Kidney (tissue), 13 donors: ENCODE measurements at regions not wholly inside any gene's neighbourhood (a gene's known extent, or its start where the extent isn't known, plus 50 kb on each side); places are given as distances from the start of the nearest gene placed in this dataset.

Experiments used
- DNase-seq, 5 donors: peaks; one replicate each; pipeline ENCODE4 v3.0.0-alpha.2; 2013 to 2020
- FAIRE-seq: peaks from 2 replicates; lab custom pipeline; 2012; peaks lifted over from hg19 to GRCh38; lab: Jason Lieb, UNC
- H3K27ac ChIP-seq, 2 donors: one replicate each; pipeline ENCODE4 v1.7.0; 2013; ENCODE audit warnings: low read depth in 2 of 2, low read length in 2 of 2, inconsistent platforms in 1 of 2
- H3K27me3 ChIP-seq: one replicate; pipeline ENCODE4 v1.7.1; 2013; ENCODE audit warnings: low read length, inconsistent platforms; ENCODE audit not compliant: control insufficient read depth, insufficient read depth
- H3K36me3 ChIP-seq, 3 donors: one replicate each; pipeline versions ENCODE4 v1.7.0 to v1.7.1; 2013; ENCODE audit warnings: low read length in 3 of 3, control low read depth in 1 of 3, inconsistent platforms in 1 of 3; ENCODE audit not compliant: insufficient read depth in 3 of 3, control insufficient read depth in 2 of 3
- H3K4me1 ChIP-seq, 3 donors: one replicate each; pipeline versions ENCODE4 v1.7.0 to v1.7.1; 2013; ENCODE audit warnings: low read length in 3 of 3, inconsistent platforms in 1 of 3, low read depth in 1 of 3; ENCODE audit not compliant: control insufficient read depth in 2 of 3, insufficient read depth in 2 of 3
- H3K4me3 ChIP-seq, 3 donors: one replicate each; pipeline versions ENCODE4 v1.7.0 to v1.8.1; 2013; ENCODE audit warnings: low read length in 3 of 3, control low read depth in 1 of 3, inconsistent platforms in 1 of 3
- H3K9ac ChIP-seq, 3 donors: one replicate each; pipeline versions ENCODE4 v1.7.0 to v1.7.1; 2013; ENCODE audit warnings: low read length in 3 of 3, control low read depth in 1 of 3, inconsistent platforms in 1 of 3
- H3K9me3 ChIP-seq, 3 donors: one replicate each; pipeline versions ENCODE4 v1.7.0 to v1.7.1; 2013; ENCODE audit warnings: low read length in 3 of 3, control low read depth in 1 of 3, inconsistent platforms in 1 of 3; ENCODE audit not compliant: control insufficient read depth in 2 of 3, insufficient read depth in 1 of 3
- CTCF ChIP-seq: IDR thresholded peaks from 3 replicates; pipeline ENCODE4 v1.5.1; 2012; ENCODE audit warnings: mild to moderate bottlenecking, moderate library complexity, borderline replicate concordance; ENCODE audit not compliant: insufficient read depth; ENCODE audit errors: extremely low read depth
- intact Hi-C: fragments of 100-400 bp; cut with DNase I; formaldehyde crosslinking; loops from one replicate; pipeline ENCODE4 v1.11.1; 2022
- donor health status: control.
- donor health status: control.
- donor health status: control.
- donor health status: control.
- donor health status: control.
- donor health status: DM: yes; HTN: yes; CAD: no.
- donor health status: Normal renal cell carcinoma (clear cell type).

GRCh38 chr12:47024463-47024862 is 55.0 kb upstream of the PCED1B start:
- Histone ChIP-seq H3K27me3 (no peaks in the 10 kb centered on the region), H3K27ac (no peak overlapping the region), H3K4me3 (no peak overlapping the region), H3K9me3 (no peaks in the 10 kb centered on the region), H3K36me3 (no peaks in the 10 kb centered on the region), H3K4me1 (no peaks in the 10 kb centered on the region), H3K9ac (no peak overlapping the region)
- TF ChIP-seq CTCF = no peak
- DNase-seq = peak in 1 of 5 donors; percentile 35
- FAIRE-seq = no peak
- intact Hi-C loops = no loop called here

GRCh38 chr12:47025349-47025748 is 54.1 kb upstream of the PCED1B start:
- intact Hi-C loops = no loop called here
- FAIRE-seq = no peak
- Histone ChIP-seq H3K4me1 (no peaks in the 10 kb centered on the region), H3K9me3 (no peaks in the 10 kb centered on the region), H3K36me3 (no peaks in the 10 kb centered on the region), H3K27me3 (no peaks in the 10 kb centered on the region), H3K4me3 (no peak overlapping the region), H3K9ac (no peak overlapping the region), H3K27ac (no peak overlapping the region)
- no peak for TF ChIP-seq CTCF
- no peak for DNase-seq

- intact Hi-C loops = no loop called here
- no peak for TF ChIP-seq CTCF
- no peaks in the 10 kb centered on the region for H3K4me1 ChIP-seq
- no peak overlapping the region for H3K27ac ChIP-seq
- H3K27me3 ChIP-seq = no peaks in the 10 kb centered on the region
- FAIRE-seq (no peak), DNase-seq (no peak)
- no peak overlapping the region for H3K9ac ChIP-seq
- H3K36me3 ChIP-seq = no peaks in the 10 kb centered on the region
- no peak overlapping the region for H3K4me3 ChIP-seq
- no peaks in the 10 kb centered on the region for H3K9me3 ChIP-seq
Observed at GRCh38 chr12:47025798-47026197, 53.6 kb upstream of the PCED1B start.

- H3K9me3 ChIP-seq = no peaks in the 10 kb centered on the region
- no peak for TF ChIP-seq CTCF
- H3K27me3 ChIP-seq = no peaks in the 10 kb centered on the region
- FAIRE-seq = no peak
- H3K27ac ChIP-seq = no peak overlapping the region
- H3K36me3 ChIP-seq = no peaks in the 10 kb centered on the region
- H3K9ac ChIP-seq = no peak overlapping the region
- H3K4me1 ChIP-seq = no peaks in the 10 kb centered on the region
- no peak overlapping the region for H3K4me3 ChIP-seq
- intact Hi-C loops = no loop called here
- DNase-seq = no peak
Observed at GRCh38 chr12:47026291-47026690, 53.1 kb upstream of the PCED1B start.
